HG03442 (cell line): ENCODE measurements at regions not wholly inside any gene's neighbourhood (a gene's known extent, or its start where the extent isn't known, plus 50 kb on each side); places are given as distances from the start of the nearest gene placed in this dataset.

Source experiments
- ATAC-seq: cut with Tn5 transposase; IDR thresholded peaks from one replicate; pipeline ENCODE4 v1.9.1; 2021; ENCODE audit warnings: mild to moderate bottlenecking, moderate library complexity; ENCODE audit not compliant: unreplicated experiment

DNA sequence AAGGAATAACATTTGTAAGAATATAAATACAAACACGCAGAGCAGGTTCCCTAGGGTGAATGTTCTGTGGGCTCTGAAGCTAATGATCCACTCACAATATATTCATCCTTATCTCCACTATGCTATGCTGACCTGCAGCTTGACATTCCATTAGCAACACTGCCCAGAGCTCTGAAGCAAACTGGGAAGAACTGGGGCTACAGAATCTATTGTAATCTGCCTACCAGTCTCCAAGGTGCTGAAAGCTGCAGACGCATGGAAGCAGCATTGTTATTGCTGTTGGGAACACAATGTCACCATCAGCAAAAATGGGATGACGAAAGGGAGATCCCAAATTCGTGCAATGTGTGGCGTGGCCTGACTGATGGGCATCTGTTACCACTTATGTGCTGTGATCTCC, 316.7 kb upstream of the RORA start:
- no peak for ATAC-seq

DNA sequence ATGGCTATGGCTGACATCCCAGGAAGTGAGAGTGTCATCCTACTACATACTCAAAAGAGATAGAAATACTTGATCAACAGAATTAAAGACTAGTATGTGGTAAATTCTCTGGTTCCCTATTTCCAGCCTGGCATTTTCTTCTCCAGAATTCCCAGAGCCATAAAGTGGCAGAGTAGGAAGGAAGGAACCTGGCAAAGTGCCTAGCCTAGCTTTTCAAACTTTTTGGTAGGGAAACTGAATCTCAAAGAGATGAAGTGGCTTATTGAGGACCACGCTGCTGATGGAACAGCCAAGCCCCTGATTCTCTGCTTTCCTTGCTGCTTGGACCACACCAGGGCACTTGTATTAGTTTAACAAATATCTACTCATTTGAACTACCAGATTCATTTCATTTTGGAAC, 312.4 kb upstream of the RORA start:
- no peak for ATAC-seq

DNA sequence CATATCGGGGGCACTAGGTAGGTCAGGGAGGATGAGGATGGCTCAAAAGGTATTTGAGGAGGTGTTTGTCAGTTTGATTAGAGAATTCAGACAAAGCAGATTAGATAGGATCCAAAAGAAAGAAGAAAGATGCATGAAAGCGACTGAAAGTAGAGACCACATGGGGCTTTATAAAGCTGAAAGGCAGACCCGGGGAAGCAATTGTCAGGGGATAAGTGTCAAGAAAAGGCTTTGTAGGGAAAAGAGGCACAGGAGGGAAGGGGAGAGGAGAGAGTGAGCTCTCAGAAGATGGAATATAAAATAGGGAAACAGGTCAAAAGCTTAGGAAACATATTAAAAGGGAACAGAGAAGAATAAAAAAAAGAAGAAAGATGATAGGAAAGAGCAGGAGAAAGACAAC, 308.2 kb upstream of the RORA start:
- ATAC-seq: no peak

DNA sequence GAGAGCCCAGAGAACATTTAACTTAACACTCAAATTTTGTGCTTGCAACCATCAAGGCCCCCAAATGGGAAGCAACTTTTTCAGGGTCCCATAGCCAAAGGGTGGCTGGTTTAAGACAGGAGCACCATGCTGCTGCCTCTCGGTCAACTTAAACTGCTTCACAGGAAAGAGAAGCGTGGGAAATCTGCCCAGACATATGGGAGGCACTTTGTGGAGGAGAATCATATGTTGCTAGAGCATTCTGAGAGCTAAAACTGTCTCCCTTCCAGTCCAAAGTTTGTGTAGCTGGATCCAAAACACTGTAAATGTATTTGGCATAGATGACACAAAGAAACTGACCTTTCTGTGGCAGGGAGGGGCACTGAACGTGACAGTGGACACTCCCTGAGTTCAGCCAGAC, 305.9 kb upstream of the RORA start:
- no peak for ATAC-seq

DNA sequence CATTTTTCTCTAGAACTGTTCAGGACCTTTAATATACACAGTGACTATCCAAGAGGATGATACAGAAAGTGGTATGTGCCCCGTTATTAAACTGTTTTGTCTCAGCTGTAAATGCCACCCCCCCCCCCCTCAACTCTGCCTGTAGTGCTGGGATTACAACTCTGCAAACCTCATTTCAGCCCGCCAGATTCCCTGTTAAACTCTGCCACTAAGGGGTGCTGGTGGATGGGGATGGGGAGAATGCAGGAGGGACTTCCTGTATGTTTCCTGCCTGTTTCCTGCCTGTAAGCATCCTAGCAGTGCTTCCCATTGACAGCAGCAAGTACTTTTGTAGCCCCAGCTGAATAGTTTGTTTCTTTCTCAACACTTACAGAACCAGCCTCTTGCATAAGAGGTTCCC, 301.7 kb upstream of the RORA start:
- ATAC-seq: no peak

DNA sequence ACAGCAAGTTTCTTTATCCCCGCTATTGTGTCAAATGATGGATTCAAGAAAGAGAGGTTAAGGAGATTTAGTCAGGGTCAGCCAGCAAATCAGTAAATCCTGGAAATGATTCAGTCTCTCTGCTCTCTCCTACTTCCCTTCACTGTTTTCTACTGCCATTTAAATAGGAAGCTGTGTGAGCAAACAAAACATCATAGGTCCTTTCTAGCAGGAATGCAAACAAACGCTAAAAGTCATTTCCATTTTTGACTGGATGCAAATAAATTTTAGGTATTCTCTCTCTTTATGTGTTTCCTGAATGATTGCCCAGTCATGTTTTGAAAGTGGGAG, 299.4 kb upstream of the RORA start:
- ATAC-seq: no peak

DNA sequence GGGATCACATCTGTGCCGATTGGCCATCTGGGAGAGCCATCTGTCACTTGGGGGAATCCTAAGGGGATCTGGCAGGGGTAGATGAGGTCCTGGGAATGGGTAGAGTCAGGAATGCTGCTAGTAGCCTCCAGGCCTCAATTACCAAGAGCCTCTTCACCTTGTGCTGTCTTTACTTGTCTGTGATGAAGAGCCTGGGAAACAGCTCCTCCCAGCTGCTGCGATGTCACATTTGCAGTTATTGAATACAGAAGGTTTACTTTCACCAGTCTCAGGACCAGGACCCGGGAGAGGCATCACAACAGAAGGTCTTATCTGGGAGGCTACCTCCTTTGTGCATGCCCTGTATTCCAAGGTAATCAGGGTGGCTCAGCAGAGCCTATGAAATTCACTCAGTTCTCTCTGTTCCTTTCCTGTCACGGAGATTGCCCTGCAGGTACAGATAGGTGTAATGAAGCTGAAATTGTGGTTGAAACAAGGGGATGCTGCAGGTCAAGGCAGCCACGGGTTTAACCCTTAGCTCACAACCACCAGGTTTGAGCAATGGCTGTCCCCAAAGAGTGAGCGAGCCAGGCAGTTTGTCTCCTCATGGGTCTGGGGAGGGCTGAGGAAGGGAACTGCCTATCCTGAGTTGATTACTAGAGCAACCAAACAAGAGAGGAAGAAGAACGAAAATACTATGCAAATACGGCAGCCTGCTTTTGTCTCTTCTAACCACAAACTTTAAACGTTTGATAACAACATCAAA, 298.9 kb upstream of the RORA start:
- no peak for ATAC-seq

DNA sequence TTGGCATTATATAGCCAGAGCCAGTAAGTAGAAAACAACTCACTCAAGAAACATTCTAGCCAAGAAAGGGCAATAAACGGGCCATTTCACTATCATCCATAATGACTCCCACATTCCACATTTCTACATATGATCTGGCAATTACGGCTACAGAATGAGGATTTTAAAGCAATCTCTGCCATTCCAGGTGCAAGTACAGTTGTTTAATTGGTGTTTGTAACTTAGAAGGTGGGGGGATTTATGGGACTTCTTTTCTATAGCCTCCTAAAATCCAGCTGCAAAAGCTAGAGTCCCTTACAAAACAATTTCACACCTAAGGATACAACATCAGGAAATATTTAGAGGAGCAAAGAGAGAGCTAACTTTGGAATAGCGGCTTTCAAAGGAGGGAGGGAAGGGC, 295.4 kb upstream of the RORA start:
- ATAC-seq: no peak

DNA sequence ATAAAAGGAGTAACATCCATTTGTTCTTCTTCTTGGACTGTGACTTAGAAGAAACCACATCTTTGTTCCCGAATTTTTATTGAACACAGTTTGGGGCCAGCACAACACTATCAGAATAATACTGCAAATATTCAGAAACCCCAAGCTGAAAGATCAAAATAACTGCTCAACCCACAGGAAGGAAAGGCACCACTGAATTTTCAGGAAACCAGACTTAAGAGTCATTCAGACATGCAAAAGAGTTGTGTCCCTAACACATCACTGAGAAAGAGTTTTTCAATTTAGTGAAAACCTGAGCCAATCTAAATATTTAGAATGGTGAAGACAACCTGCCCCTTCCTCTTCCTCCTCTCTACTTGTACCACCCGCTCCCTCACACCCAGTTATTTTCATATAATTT, 295.0 kb upstream of the RORA start:
- no peak for ATAC-seq

DNA sequence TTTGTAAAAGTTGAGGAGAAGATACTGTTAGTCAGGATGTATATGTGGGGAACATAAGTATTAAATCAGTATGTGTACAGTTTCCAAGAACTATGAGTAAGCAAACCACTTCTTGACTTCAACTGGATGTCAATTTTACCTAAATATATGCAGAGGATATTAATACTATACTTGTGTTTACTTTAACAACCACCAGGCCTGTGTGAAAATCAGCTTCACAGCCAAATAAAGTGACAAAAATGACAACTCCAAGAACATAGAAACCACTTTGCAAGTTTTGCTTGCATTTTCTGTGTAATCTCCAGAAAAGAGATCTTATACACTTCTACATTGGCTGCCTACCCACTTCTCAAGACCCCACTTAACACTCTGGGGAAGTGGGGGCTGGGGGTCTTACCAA, 293.3 kb upstream of the RORA start:
- no peak for ATAC-seq

DNA sequence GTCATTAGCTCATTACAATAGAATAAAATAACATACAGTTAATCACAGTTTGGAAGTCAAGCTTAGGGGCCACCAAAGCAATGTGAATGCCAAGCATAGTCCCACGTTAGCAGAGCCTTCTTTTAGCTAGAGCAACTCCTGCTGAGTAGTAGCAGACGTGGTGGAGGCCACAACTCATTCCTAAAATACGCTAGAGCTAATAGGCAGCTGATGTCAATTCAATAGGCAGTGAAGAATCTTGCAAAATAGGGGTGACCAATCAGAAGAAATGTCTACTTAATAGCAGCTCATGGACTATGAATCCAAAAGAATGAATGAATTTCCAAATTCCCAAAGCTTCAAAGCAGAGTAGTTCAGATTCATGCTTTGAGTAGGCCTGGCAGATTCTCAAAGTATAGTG, 292.9 kb upstream of the RORA start:
- ATAC-seq: no peak

DNA sequence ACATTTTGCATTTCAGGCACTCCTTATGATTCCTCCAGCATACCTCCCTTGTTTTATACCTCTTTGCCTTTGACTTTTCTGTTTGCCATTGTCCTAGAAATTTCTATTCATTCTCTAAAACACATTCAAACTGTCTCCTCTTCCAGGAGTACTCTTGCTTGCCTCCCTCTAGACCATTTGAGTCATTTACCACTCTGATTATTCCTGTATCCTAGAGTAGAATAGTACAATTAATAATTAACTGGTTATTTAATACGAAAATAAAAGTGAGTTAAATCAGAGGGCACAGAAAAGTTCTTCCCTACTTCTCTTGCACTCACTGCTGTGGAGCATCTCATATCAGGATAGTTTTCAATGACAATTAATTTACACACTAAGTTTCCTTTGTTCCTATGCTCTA, 290.2 kb upstream of the RORA start:
- no peak for ATAC-seq

DNA sequence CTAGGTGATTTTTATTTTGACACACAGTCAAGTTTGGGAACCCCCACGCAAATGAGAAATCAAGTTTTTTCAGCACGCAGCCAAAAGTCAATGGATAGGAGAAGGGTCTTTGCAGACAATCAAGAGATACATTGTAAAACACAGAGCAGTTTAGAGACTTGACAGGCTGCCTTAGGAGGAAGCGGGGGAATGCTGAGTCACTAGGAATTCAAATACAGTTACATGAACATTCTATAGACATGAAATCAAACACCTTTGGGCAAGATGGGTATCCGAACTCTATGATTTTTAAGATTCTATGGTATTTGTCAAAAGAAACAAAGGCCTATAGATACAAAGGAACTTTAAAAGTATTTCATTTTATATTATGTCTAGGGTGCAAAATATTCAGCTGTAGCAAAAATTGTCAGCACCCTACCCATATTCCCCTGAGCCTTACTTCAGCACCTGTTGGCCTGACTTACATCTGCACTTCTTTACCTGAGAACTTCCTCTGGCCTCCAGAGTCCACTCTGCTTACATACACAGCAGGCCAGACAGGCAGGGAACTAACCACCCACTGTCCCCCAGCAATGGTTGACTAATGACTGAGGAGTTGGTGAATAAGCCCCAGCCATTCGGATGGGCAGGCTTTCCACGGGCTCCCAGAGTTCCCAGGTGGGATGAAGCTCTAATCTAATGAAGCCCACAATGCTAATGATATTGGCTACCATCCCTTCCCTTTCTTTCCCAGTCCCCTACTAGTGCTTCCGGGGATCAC, 289.3 kb upstream of the RORA start:
- no peak for ATAC-seq

DNA sequence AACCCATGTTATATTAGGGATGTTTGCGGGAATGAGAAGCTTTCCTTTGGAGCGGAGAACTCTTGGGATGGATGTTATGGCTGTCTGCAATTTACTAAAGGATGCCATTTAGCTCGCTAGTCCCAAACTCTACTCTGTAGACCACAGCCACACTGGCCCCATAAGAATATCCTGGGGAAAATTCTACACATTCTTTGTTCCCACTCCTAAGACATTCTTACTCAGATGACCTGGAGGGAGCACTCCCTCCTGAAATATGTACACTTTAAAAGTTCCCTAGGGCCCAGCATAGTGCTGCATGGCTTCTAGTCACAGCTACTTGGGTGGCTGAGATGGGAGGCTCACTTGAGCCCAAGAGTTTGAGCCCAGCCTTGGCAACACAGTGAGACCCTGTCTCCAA, 288.7 kb upstream of the RORA start:
- no peak for ATAC-seq

DNA sequence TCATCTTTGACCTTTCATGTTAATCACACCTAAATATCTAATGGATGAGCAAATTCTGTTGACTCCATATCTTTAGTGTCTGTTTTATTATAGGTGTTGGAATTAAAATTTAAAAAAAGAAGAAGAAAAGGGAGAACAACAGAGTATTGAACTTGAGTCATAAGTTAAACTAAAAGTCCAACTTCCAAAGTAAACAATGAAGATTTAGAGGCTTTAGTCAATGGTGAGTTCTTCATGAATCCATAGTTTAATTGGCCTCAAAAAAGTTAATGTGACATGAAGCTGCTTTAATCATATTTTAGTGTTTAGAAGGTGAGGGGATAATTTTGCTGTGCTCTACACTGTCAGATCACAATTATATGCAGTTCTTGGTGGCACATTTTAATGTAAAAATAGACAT, 288.2 kb upstream of the RORA start:
- ATAC-seq: no peak

DNA sequence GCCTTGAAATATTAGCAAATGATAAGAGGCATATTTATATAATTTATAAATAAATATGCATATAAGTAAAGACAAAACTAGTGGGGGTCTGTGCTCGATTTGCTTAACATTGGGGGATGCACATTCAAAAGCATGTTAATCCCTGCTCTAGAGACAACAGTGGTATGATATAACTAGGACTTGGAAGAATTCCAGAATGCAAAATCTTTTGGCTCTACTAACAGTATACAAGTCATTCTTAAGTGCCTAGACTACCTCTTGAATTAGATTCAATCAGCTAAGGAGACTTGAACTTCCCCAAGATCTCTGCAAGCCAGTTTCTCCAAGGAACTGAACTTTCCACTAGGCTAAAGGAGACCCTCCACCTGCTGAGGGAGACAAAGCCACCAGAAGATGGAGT, 282.7 kb upstream of the RORA start:
- no peak for ATAC-seq

DNA sequence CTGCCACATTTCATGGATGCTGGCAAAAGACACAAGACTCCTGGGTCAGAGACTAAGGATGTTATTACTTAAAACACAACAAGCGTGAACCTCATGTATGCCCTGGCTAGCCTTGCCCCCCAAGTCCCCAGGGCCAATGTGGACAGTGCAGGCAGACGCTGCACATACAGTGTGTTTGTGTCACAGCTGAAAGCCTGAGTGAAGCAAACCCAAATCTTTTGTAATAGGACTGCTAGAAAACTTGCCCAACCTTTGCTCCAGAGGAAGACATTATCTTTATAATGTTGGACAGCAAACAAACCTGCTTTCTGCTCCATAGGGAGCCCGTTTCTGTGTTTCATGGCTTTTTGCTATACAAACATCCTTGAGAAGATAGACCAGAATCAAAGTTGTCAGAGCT, 282.0 kb upstream of the RORA start:
- no peak for ATAC-seq

DNA sequence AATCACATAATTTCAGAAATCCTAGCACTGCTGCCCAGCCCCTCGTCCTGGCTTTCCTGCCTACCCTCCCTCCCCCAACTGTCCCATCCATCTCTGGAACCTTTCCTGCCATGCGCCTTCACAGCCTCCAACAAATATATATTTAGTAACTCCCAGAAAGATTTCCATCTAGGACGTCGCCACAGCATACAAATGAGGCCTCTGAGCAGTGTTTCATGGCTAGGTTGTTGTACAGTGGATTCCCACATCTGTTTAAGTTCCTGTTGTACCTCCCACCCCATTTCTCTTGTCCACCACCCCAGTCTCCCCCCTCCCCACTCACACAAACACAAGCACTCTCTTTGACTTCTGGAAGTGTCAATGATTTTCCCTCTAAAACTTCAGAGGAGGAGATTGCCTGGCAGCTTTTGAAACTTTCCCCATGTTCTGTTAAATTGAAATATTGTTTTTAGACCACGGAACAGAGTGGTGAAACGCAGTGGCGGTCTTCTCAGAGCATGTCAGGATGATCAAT, 280.3 kb upstream of the RORA start:
- no peak for ATAC-seq

DNA sequence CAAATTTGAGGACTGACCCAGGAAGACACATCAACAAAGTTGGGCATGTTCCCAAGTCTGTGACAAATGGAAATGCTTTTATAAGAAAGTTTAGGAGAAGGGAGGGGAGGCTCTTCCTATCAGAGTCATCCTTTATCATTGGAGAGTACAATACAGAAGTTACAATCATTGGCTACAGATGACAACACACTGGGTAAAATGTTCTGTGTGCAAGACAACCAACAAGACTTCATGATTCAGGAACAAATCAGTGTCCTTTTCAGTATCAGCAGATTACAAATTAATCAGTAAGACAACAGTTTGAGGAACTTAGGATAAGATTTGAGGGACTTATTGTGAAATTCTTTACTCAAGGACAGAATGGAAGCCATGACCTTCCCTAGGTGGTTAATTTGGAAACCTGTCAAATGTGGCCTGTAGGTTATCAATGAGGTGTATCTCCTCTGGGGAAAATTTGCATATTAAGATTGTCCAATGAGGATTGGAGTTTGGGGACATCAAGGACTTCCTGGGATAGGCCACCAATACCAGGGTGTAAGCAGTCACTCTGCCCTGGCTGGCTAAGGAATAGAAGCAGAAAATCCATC, 274.4 kb upstream of the RORA start:
- ATAC-seq: no peak

DNA sequence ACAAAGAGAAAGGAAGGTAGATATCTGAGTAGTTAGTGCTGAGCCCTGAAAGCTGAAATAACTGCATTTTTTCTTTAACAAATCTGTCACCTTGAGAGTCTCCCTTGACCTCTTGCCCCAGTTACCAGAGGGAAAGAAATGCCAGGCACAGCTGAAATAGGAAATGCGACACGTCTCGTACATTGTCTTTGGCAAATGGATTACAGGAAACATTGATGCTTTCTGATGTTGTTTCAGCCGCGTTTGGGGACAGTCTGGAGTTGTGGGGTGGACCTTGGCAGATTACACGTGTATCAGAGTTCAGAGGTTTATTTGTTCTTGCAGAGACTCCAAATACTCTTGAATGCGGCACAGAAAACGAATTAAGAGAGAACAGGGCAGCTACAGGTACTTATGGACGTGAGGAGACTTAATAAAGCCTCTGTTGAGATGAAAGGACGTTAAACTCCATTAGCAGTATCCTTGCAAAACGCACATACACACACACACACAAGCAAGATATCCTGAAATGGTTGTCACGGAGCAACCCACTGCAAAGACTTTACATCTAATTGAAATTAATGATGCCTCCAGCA, 272.8 kb upstream of the RORA start:
- no peak for ATAC-seq

DNA sequence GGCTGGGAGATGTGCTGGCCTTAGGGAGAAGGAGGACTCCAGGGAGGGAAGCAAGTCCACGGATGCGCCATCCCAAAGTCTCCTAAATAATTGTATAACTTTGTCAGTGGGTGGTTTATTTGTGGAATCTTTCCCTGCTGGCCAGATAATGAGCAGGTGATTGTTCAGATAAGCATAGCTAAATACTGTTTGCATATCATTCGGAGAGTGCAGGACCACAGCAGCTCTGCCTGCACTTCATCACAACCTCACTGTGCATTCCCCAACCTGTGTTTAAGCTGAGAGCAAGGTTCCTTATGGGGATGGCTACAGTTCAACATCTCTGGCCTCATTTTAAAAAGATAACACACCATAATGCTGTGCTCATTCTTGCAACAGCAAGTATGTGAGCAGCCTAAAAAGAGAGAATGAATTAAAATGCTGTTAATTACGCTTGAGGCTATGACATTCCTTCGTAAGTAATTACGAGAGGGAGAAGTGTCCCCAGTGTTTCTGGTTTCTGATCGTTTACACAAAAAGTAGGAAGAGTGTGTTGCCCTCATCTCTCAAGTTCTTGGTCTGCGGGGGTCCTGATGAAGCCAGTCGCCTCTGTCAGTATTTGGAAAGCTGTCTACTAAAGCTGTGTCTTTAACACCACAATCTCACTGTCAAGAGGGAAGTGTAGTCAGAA, 272.0 kb upstream of the RORA start:
- ATAC-seq: no peak
